Germinal center (tissue), 1 donor: ENCODE measurements at regions not wholly inside any gene's neighbourhood (a gene's known extent, or its start where the extent isn't known, plus 50 kb on each side); places are given as distances from the start of the nearest gene placed in this dataset.

Source experiments
- DNase-seq: peaks from one replicate; pipeline ENCODE4 v3.0.0; 2012; ENCODE audit warnings: mixed read lengths, low spot score

- no peak for DNase-seq
Observed at GRCh38 chr6:164214066-164214465, 799.5 kb downstream of the QKI start.

- DNase-seq, result no peak
Observed at GRCh38 chr6:164211254-164211653, 796.7 kb downstream of the QKI start.

GRCh38 chr6:164210783-164211182, 796.3 kb downstream of the QKI start:
- no peak for DNase-seq

GRCh38 chr6:164210323-164210722, 795.8 kb downstream of the QKI start:
- no peak for DNase-seq

GRCh38 chr6:164208371-164208770, 793.9 kb downstream of the QKI start:
- no peak for DNase-seq

- DNase-seq, result no peak
Observed at GRCh38 chr6:164206807-164207423, 792.4 kb downstream of the QKI start.

GRCh38 chr6:164200071-164200470, 785.6 kb downstream of the QKI start:
- DNase-seq, result no peak

GRCh38 chr6:164195942-164196281, 781.4 kb downstream of the QKI start:
- no peak for DNase-seq

GRCh38 chr6:164195278-164195941, 780.9 kb downstream of the QKI start:
- DNase-seq, result no peak

- no peak for DNase-seq
Observed at GRCh38 chr6:164188861-164189260, 774.3 kb downstream of the QKI start.

GRCh38 chr6:164185471-164185871, 771.0 kb downstream of the QKI start:
- DNase-seq, result no peak

GRCh38 chr6:164184410-164184809, 769.9 kb downstream of the QKI start:
- no peak for DNase-seq

- no peak for DNase-seq
Observed at GRCh38 chr6:164183556-164184123, 769.1 kb downstream of the QKI start.

- no peak for DNase-seq
Observed at GRCh38 chr6:164178679-164179332, 764.3 kb downstream of the QKI start.

- DNase-seq, result no peak
Observed at GRCh38 chr6:164169355-164169754, 754.8 kb downstream of the QKI start.

- DNase-seq, result no peak
Observed at GRCh38 chr6:164168595-164168994, 754.1 kb downstream of the QKI start.

- no peak for DNase-seq
Observed at GRCh38 chr6:164167873-164168405, 753.4 kb downstream of the QKI start.

GRCh38 chr6:164166996-164167395, 752.5 kb downstream of the QKI start:
- DNase-seq, result no peak

- no peak for DNase-seq
Observed at GRCh38 chr6:164166515-164166914, 752.0 kb downstream of the QKI start.

GRCh38 chr6:164164876-164165275, 750.4 kb downstream of the QKI start:
- DNase-seq, result no peak

GRCh38 chr6:164163239-164163638, 748.7 kb downstream of the QKI start:
- no peak for DNase-seq

- DNase-seq, result no peak
Observed at GRCh38 chr6:164159061-164159460, 744.5 kb downstream of the QKI start.

- DNase-seq, result no peak
Observed at GRCh38 chr6:164154588-164154987, 740.1 kb downstream of the QKI start.
